ENCODE measurements at regions not wholly inside any gene's neighbourhood (a gene's known extent, or its start where the extent isn't known, plus 50 kb on each side); places are given as distances from the start of the nearest gene placed in this dataset.

GRCh38 chr11:23679041-23679440, 817.8 kb upstream of the LUZP2 start:
- TF ChIP-seq CTCF (IDR thresholded peaks at IDR 0.05) (no peak), POLR2A (IDR thresholded peaks at IDR 0.05) (no peak)
